Endothelial cell (in vitro differentiated cells): ENCODE measurements at regions not wholly inside any gene's neighbourhood (a gene's known extent, or its start where the extent isn't known, plus 50 kb on each side); places are given as distances from the start of the nearest gene placed in this dataset.

Source experiments
- DNase-seq: peaks from one replicate; pipeline ENCODE4 v3.0.0; 2021; ENCODE audit warnings: low spot score
- H3K27ac Mint-ChIP-seq: one replicate; pipeline ENCODE4 v1.8.0; 2021; ENCODE audit warnings: mixed read lengths, inconsistent platforms; ENCODE audit not compliant: unreplicated experiment
- H3K27me3 Mint-ChIP-seq: one replicate; pipeline ENCODE4 v1.8.0; 2021; ENCODE audit warnings: mild to moderate bottlenecking, moderate library complexity, mixed read lengths, inconsistent platforms; ENCODE audit not compliant: unreplicated experiment
- H3K36me3 Mint-ChIP-seq: one replicate; pipeline ENCODE4 v1.8.0; 2021; ENCODE audit warnings: mild to moderate bottlenecking, low read depth, mixed read lengths, inconsistent platforms; ENCODE audit not compliant: unreplicated experiment
- H3K4me1 Mint-ChIP-seq: one replicate; pipeline ENCODE4 v1.8.0; 2021; ENCODE audit warnings: mild to moderate bottlenecking, mixed read lengths, inconsistent platforms; ENCODE audit not compliant: unreplicated experiment
- H3K4me3 Mint-ChIP-seq: one replicate; pipeline ENCODE4 v1.8.0; 2021; ENCODE audit warnings: mild to moderate bottlenecking, mixed read lengths, inconsistent platforms; ENCODE audit not compliant: unreplicated experiment
- H3K9me3 Mint-ChIP-seq: one replicate; pipeline ENCODE4 v1.8.0; 2021; ENCODE audit warnings: mixed read lengths, inconsistent platforms; ENCODE audit not compliant: unreplicated experiment
- CTCF ChIP-seq: fragments of 200-600 bp; sonication (generic); IDR thresholded peaks from one replicate; pipeline ENCODE4 v1.5.0; 2021; ENCODE audit warnings: antibody characterized with exemption; ENCODE audit not compliant: unreplicated experiment

- no peaks in the 10 kb centered on the region for H3K36me3 Mint-ChIP-seq
- no peaks in the 10 kb centered on the region for H3K4me1 Mint-ChIP-seq
- no peak overlapping the region for H3K4me3 Mint-ChIP-seq
- no peak overlapping the region for H3K27ac Mint-ChIP-seq
- no peak for TF ChIP-seq CTCF
- no peaks in the 10 kb centered on the region for H3K9me3 Mint-ChIP-seq
- no peaks in the 10 kb centered on the region for H3K27me3 Mint-ChIP-seq
- no peak for DNase-seq
These were observed 407.9 kb upstream of the AADAT start for GRCh38 chr4:170497689-170498088.

- no peaks in the 10 kb centered on the region for H3K36me3 Mint-ChIP-seq
- DNase-seq = no peak
- TF ChIP-seq CTCF = no peak
- H3K4me3 Mint-ChIP-seq = no peak overlapping the region
- H3K4me1 Mint-ChIP-seq = no peaks in the 10 kb centered on the region
- no peaks in the 10 kb centered on the region for H3K27me3 Mint-ChIP-seq
- no peaks in the 10 kb centered on the region for H3K9me3 Mint-ChIP-seq
- no peak overlapping the region for H3K27ac Mint-ChIP-seq
These were observed 407.4 kb upstream of the AADAT start for GRCh38 chr4:170497112-170497511.

- H3K36me3 Mint-ChIP-seq = no peaks in the 10 kb centered on the region
- no peak overlapping the region for H3K4me3 Mint-ChIP-seq
- no peak overlapping the region for H3K27ac Mint-ChIP-seq
- no peak for TF ChIP-seq CTCF
- H3K4me1 Mint-ChIP-seq = no peaks in the 10 kb centered on the region
- no peak for DNase-seq
- H3K27me3 Mint-ChIP-seq = no peaks in the 10 kb centered on the region
- no peaks in the 10 kb centered on the region for H3K9me3 Mint-ChIP-seq
These were observed 402.2 kb upstream of the AADAT start for GRCh38 chr4:170491981-170492380.

- H3K27me3 Mint-ChIP-seq = no peaks in the 10 kb centered on the region
- H3K4me3 Mint-ChIP-seq = no peak overlapping the region
- no peaks in the 10 kb centered on the region for H3K4me1 Mint-ChIP-seq
- no peak overlapping the region for H3K27ac Mint-ChIP-seq
- H3K36me3 Mint-ChIP-seq = no peaks in the 10 kb centered on the region
- no peaks in the 10 kb centered on the region for H3K9me3 Mint-ChIP-seq
- TF ChIP-seq CTCF = no peak
- no peak for DNase-seq
These were observed 386.6 kb upstream of the AADAT start for GRCh38 chr4:170476351-170476750.

GRCh38 chr4:170465429-170465828 lies 375.7 kb upstream of the AADAT start:
- H3K4me1 Mint-ChIP-seq = no peaks in the 10 kb centered on the region

More at GRCh38 chr4:170465429-170465828, 375.7 kb upstream of the AADAT start:
- DNase-seq = no peak
- Mint-ChIP-seq H3K27me3 (no peaks in the 10 kb centered on the region), H3K4me3 (no peak overlapping the region), H3K36me3 (no peaks in the 10 kb centered on the region), H3K9me3 (no peaks in the 10 kb centered on the region), H3K27ac (no peak overlapping the region)
- TF ChIP-seq CTCF = no peak
